ENCODE measurements at regions not wholly inside any gene's neighbourhood (a gene's known extent, or its start where the extent isn't known, plus 50 kb on each side); places are given as distances from the start of the nearest gene placed in this dataset.

DNA sequence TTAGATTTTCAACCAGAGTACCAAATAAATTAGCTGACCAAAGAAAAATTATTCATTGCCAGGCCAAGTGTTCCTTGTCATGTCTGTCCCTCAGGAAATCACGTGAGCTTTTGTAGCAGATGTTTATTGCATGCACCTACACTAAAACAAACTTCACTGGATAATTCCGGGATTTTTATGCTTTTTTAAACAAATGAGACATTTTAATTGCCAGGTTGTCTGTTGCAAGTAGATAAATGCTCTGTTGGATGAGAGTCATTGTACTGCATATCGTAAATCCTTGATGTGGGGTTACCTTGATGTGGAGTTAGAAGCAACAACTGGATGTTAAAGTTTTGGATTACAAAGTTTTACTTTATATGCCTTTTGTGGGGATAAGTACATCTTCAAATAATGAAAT, 1187.7 kb upstream of the PCDH9 start:
- TF ChIP-seq, protein P1, sequence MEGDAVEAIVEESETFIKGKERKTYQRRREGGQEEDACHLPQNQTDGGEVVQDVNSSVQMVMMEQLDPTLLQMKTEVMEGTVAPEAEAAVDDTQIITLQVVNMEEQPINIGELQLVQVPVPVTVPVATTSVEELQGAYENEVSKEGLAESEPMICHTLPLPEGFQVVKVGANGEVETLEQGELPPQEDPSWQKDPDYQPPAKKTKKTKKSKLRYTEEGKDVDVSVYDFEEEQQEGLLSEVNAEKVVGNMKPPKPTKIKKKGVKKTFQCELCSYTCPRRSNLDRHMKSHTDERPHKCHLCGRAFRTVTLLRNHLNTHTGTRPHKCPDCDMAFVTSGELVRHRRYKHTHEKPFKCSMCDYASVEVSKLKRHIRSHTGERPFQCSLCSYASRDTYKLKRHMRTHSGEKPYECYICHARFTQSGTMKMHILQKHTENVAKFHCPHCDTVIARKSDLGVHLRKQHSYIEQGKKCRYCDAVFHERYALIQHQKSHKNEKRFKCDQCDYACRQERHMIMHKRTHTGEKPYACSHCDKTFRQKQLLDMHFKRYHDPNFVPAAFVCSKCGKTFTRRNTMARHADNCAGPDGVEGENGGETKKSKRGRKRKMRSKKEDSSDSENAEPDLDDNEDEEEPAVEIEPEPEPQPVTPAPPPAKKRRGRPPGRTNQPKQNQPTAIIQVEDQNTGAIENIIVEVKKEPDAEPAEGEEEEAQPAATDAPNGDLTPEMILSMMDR (IDR thresholded peaks at IDR 0.05) = no peak
- TF ChIP-seq POLR2A (IDR thresholded peaks at IDR 0.05) = no peak
- no peak for DNase-seq (ENCODE audit: low spot score in 2 of 2)
- intact Hi-C loops (cut with DNase I; ENCODE audit: low total_unique reads) = no loop called here
- H3K4me3 ChIP-seq (ENCODE audit: low read depth, poor library complexity, severe bottlenecking) = no peak overlapping the region
- 45 to 52% methylated on average over 3 of the region's 3 CpGs for WGBS, 2 donors

DNA sequence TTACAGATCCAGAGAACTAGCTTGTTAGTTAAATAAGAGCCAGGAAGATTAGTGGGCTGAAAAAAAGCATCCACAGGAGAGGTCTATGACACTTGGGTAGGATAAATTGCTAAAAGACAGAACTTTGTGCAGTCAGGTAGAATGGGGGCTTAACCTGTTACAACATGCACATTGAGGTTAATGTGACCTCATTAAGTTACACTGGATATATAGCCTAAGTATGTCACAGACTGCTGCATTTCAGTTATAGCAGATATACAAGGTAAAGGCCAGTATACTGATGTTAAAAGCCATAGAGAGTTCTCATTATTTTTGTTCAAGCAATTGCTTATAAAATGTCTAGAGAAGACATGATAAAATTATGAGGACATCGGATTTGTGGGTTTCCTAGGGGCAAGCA, 1179.9 kb upstream of the PCDH9 start:
- no peak for TF ChIP-seq POLR2A (IDR thresholded peaks at IDR 0.05)
- TF ChIP-seq, protein P1 (IDR thresholded peaks at IDR 0.05) = no peak
- intact Hi-C loops (cut with DNase I; ENCODE audit: low total_unique reads) = no loop called here
- DNase-seq (ENCODE audit: low spot score in 2 of 2) = no peak
- H3K4me3 ChIP-seq (ENCODE audit: low read depth, poor library complexity, severe bottlenecking) = no peak overlapping the region
- WGBS, 2 donors = 70 to 82% methylated on average over 1 of the region's 1 CpG

DNA sequence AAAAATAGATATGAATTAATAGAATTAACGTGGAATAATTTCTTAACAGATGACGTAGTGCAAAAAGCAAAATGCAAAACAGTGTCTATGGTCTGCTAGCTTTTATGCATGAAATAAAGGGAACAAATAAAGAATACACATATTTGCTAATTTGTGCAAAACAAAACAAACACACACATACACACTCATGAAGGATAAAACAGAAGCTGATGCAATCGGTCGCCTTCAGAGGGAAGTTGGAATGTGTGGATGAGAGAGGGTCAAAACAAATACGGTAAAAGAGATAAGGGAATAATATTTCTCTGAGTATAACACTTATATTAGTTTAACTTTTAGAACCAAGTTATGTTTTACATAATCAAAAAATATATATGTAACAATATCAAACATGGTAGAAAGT, 1160.9 kb upstream of the PCDH9 start:
- TF ChIP-seq POLR2A (IDR thresholded peaks at IDR 0.05) = no peak
- TF ChIP-seq, protein P1 (IDR thresholded peaks at IDR 0.05) = no peak
- DNase-seq (ENCODE audit: low spot score in 2 of 2) = no peak
- 91 to 92% methylated on average over 5 of the region's 5 CpGs for WGBS, 2 donors
- intact Hi-C loops (cut with DNase I; ENCODE audit: low total_unique reads) = no loop called here
- no peak overlapping the region for H3K4me3 ChIP-seq (ENCODE audit: low read depth, poor library complexity, severe bottlenecking)

DNA sequence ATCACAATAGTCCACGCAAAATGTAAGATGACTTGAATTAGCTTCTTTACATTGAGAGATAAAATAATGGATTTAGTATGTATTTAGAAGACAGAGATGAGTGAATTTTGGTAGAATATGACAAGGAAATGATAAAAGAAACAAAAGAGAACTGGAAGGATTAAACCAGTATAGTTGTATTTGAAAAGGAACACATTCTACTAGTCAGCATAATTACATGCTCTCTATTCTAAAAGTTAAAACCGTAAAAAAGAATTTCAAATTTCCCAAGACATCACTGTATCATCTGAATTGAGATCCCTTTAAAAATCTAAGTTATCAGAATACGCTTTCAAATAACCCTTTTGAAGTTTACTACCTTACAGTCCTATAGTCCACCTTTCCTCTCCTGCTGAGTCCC, 1156.7 kb upstream of the PCDH9 start:
- WGBS, 2 donors = 64 to 90% methylated on average over 3 of the region's 3 CpGs
- no peak for DNase-seq (ENCODE audit: low spot score in 2 of 2)
- intact Hi-C loops (cut with DNase I; ENCODE audit: low total_unique reads) = no loop called here
- TF ChIP-seq POLR2A (IDR thresholded peaks at IDR 0.05) = no peak
- TF ChIP-seq, protein P1 (IDR thresholded peaks at IDR 0.05) = no peak
- H3K4me3 ChIP-seq (ENCODE audit: low read depth, poor library complexity, severe bottlenecking) = no peak overlapping the region

DNA sequence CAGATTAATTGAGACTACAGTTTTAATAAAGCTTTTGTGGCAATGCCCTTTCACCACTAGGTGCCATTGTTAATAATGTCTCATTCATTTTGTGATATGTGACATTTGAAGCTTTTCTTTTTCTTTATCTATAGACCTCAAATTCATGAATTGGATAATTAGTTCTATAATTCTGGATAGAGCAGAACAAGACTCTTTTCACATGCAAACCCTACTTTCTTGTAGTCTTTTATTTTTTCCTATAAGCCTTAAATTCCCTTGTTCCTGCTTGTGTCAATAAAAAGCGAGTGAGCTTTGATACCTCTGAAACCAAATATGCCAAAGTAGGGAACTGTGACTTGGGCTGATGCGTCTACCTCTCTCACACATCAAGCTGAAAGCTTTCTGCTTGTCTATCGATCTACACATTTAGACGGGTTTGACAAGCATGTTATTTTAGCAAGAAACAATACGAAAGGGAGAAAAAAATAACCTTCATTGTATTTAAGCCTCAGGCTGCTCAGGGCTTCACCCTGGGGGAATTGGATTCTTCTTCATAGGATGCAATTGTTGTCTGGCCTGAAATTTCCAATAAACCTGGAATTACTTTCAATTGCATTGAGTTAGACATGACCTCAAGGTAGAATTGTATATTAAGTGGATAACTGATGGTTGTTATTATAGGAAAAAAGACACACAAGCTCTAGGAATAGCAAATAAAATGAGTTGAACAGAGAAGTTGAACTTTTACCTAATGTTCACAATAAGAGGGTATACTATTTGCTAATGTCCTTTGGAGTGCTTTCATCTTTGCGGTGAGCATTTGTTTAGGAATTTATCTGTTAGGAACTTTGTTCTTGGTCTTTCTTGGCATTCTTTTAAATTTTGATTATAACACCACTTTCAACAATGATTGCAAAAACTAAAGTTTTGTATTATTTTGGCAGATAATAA, 1150.2 kb upstream of the PCDH9 start:
- TF ChIP-seq, protein P1 (IDR thresholded peaks at IDR 0.05) = no peak
- TF ChIP-seq POLR2A (IDR thresholded peaks at IDR 0.05) = no peak
- intact Hi-C loops (cut with DNase I; ENCODE audit: low total_unique reads) = no loop called here
- no peak for DNase-seq (ENCODE audit: low spot score in 2 of 2)
- WGBS, 2 donors = 82 to 83% methylated on average over 6 of the region's 6 CpGs
- no peak overlapping the region for H3K4me3 ChIP-seq (ENCODE audit: low read depth, poor library complexity, severe bottlenecking)

All from lower leg skin (tissue), 4 donors.